IMR-90 (cell line): ENCODE measurements at regions not wholly inside any gene's neighbourhood (a gene's known extent, or its start where the extent isn't known, plus 50 kb on each side); places are given as distances from the start of the nearest gene placed in this dataset.
"Not testable (repeated sequence)": the region's sequence is repeated elsewhere in the genome, so short reads cannot be mapped to it uniquely, and the experiment has no call there.

ENCODE experiments used
- MAZ ChIP-seq: IDR thresholded peaks from 2 replicates; pipeline ENCODE4 v1.6.1; 2012; ENCODE audit warnings: low read depth, mild to moderate bottlenecking, low read length, improper control_type of control experiment, moderate library complexity, borderline replicate concordance
- MXI1 ChIP-seq: IDR thresholded peaks from 2 replicates; pipeline ENCODE4 v1.6.1; 2012; ENCODE audit warnings: low read depth, mild to moderate bottlenecking, low read length, moderate library complexity, borderline replicate concordance
- POLR2A ChIP-seq: IDR thresholded peaks from 2 replicates; pipeline ENCODE4 v1.6.1; 2012; ENCODE audit warnings: mild to moderate bottlenecking, low read depth, low read length
- RAD21 ChIP-seq: IDR thresholded peaks from 2 replicates; pipeline ENCODE4 v1.6.1; 2012; ENCODE audit warnings: low read length, improper control_type of control experiment
- RCOR1 ChIP-seq: IDR thresholded peaks from 2 replicates; pipeline ENCODE4 v1.6.1; 2012; ENCODE audit warnings: mild to moderate bottlenecking, low read length, improper control_type of control experiment; ENCODE audit not compliant: insufficient replicate concordance
- TF ChIP-seq, protein P1 (sequence below): conservative IDR thresholded peaks from 2 replicates; pipeline ENCODE4 v1.5.1; 2012; ENCODE audit warnings: mild to moderate bottlenecking, low read depth, low read length, improper control_type of control experiment

GRCh38 chr5:124987786-124988185 lies 241.3 kb upstream of the ZNF608 start:
- TF ChIP-seq, protein P1, sequence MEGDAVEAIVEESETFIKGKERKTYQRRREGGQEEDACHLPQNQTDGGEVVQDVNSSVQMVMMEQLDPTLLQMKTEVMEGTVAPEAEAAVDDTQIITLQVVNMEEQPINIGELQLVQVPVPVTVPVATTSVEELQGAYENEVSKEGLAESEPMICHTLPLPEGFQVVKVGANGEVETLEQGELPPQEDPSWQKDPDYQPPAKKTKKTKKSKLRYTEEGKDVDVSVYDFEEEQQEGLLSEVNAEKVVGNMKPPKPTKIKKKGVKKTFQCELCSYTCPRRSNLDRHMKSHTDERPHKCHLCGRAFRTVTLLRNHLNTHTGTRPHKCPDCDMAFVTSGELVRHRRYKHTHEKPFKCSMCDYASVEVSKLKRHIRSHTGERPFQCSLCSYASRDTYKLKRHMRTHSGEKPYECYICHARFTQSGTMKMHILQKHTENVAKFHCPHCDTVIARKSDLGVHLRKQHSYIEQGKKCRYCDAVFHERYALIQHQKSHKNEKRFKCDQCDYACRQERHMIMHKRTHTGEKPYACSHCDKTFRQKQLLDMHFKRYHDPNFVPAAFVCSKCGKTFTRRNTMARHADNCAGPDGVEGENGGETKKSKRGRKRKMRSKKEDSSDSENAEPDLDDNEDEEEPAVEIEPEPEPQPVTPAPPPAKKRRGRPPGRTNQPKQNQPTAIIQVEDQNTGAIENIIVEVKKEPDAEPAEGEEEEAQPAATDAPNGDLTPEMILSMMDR, result not testable (repeated sequence)
- not testable (repeated sequence) for TF ChIP-seq MAZ, RCOR1, POLR2A, MXI1, RAD21
